ENCODE measurements at regions not wholly inside any gene's neighbourhood (a gene's known extent, or its start where the extent isn't known, plus 50 kb on each side); places are given as distances from the start of the nearest gene placed in this dataset.

GRCh38 chr6:85118233-85118632, 331.6 kb upstream of the NT5E start:
- DNase-seq: no peak
- Histone ChIP-seq H3K4me1 (ENCODE audit: low read length) (no peaks in the 10 kb centered on the region), H4K20me1 (ENCODE audit: insufficient read depth, low read length) (no peaks in the 10 kb centered on the region), H3F3A (ENCODE audit: insufficient read depth, low read length) (no peaks in the 10 kb centered on the region), H3K4me2 (ENCODE audit: low read depth, low read length) (no peak overlapping the region), H3K79me2 (ENCODE audit: low read length) (no peaks in the 10 kb centered on the region), H3K36me3 (replicated peaks; ENCODE audit: insufficient read depth, low read length) (no peaks in the 10 kb centered on the region), H3K9ac (ENCODE audit: low read length) (no peak overlapping the region), H3K27me3 (replicated peaks; ENCODE audit: insufficient read depth, low read length) (no peaks in the 10 kb centered on the region), H3K27ac (ENCODE audit: low read length) (no peak overlapping the region), H2AFZ (ENCODE audit: low read length) (no peak overlapping the region), H3K9me2 (replicated peaks; ENCODE audit: insufficient read depth, low read length) (no peaks in the 10 kb centered on the region), H3K9me3 (replicated peaks; ENCODE audit: insufficient read depth, low read length) (no peaks in the 10 kb centered on the region), H3K4me3 (ENCODE audit: low read length) (no peak overlapping the region)
- TF ChIP-seq EZH2 (optimal IDR thresholded peaks at IDR 0.05; ENCODE audit: low read depth, low read length): no peak
- TF ChIP-seq CTCF (IDR thresholded peaks at IDR 0.05; ENCODE audit: low read length): peak; percentile 12

GRCh38 chr6:85116475-85116874, 333.4 kb upstream of the NT5E start:
- no peaks in the 10 kb centered on the region for H3K4me1 ChIP-seq (ENCODE audit: low read length)
- H3K9ac ChIP-seq (ENCODE audit: low read length): no peak overlapping the region
- H2AFZ ChIP-seq (ENCODE audit: low read length): no peak overlapping the region
- no peak overlapping the region for H3K4me3 ChIP-seq (ENCODE audit: low read length)
- no peaks in the 10 kb centered on the region for H4K20me1 ChIP-seq (ENCODE audit: insufficient read depth, low read length)
- no peak overlapping the region for H3K27ac ChIP-seq (ENCODE audit: low read length)
- DNase-seq: no peak
- H3K4me2 ChIP-seq (ENCODE audit: low read depth, low read length): no peak overlapping the region
- H3K79me2 ChIP-seq (ENCODE audit: low read length): no peaks in the 10 kb centered on the region
- no peaks in the 10 kb centered on the region for H3K9me3 ChIP-seq (replicated peaks; ENCODE audit: insufficient read depth, low read length)
- no peaks in the 10 kb centered on the region for H3K27me3 ChIP-seq (replicated peaks; ENCODE audit: insufficient read depth, low read length)
- H3F3A ChIP-seq (ENCODE audit: insufficient read depth, low read length): no peaks in the 10 kb centered on the region
- TF ChIP-seq EZH2 (optimal IDR thresholded peaks at IDR 0.05; ENCODE audit: low read depth, low read length) (no peak), EZH2phosphoT487 (IDR thresholded peaks at IDR 0.05; ENCODE audit: low read length) (no peak), CTCF (IDR thresholded peaks at IDR 0.05; ENCODE audit: low read length) (no peak)
- no peaks in the 10 kb centered on the region for H3K9me2 ChIP-seq (replicated peaks; ENCODE audit: insufficient read depth, low read length)
- H3K36me3 ChIP-seq (replicated peaks; ENCODE audit: insufficient read depth, low read length): no peaks in the 10 kb centered on the region

GRCh38 chr6:85115876-85116275, 334.0 kb upstream of the NT5E start:
- H3K27ac ChIP-seq (ENCODE audit: low read length): no peak overlapping the region
- H3K27me3 ChIP-seq (replicated peaks; ENCODE audit: insufficient read depth, low read length): no peaks in the 10 kb centered on the region

More at GRCh38 chr6:85115876-85116275, 334.0 kb upstream of the NT5E start:
- Histone ChIP-seq H3K9me2 (replicated peaks; ENCODE audit: insufficient read depth, low read length) (no peaks in the 10 kb centered on the region), H3K79me2 (ENCODE audit: low read length) (no peaks in the 10 kb centered on the region), H3K9ac (ENCODE audit: low read length) (no peak overlapping the region), H2AFZ (ENCODE audit: low read length) (no peak overlapping the region), H3K9me3 (replicated peaks; ENCODE audit: insufficient read depth, low read length) (no peaks in the 10 kb centered on the region), H4K20me1 (ENCODE audit: insufficient read depth, low read length) (no peaks in the 10 kb centered on the region), H3K36me3 (replicated peaks; ENCODE audit: insufficient read depth, low read length) (no peaks in the 10 kb centered on the region), H3K4me1 (ENCODE audit: low read length) (no peaks in the 10 kb centered on the region), H3F3A (ENCODE audit: insufficient read depth, low read length) (no peaks in the 10 kb centered on the region), H3K4me3 (ENCODE audit: low read length) (no peak overlapping the region), H3K4me2 (ENCODE audit: low read depth, low read length) (no peak overlapping the region)
- DNase-seq: no peak
- TF ChIP-seq EZH2 (optimal IDR thresholded peaks at IDR 0.05; ENCODE audit: low read depth, low read length): no peak
- TF ChIP-seq CTCF (IDR thresholded peaks at IDR 0.05; ENCODE audit: low read length): no peak
- no peak for TF ChIP-seq EZH2phosphoT487 (IDR thresholded peaks at IDR 0.05; ENCODE audit: low read length)
